ENCODE measurements at regions not wholly inside any gene's neighbourhood (a gene's known extent, or its start where the extent isn't known, plus 50 kb on each side); places are given as distances from the start of the nearest gene placed in this dataset.

DNA sequence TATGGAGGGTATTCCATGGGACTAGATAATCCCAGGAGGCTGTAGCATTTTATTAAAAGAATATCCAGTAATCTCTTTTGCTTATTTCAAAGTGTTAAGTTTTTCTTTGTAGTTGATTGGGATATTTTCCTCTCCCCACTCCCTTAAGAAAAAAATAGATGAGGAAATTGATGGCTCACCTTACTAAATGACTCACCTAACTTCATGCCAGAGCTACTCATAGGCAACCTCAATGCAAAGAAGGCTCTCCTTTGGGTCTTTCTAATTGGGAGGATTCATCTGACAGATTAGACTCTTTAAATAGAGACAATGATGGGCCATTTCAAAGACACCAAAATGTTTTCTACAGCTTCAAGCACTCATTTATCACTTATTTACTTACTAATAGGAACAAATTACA is 528.5 kb upstream of the BTBD3 start:
- Histone ChIP-seq H3K27me3 (no peaks in the 10 kb centered on the region), H3K9me3 (no peaks in the 10 kb centered on the region), H3K36me3 (no peaks in the 10 kb centered on the region), H3K4me1 (no peaks in the 10 kb centered on the region), H3K4me3 (ENCODE audit: low read depth, low read length) (no peak overlapping the region)
- TF ChIP-seq, protein P1, sequence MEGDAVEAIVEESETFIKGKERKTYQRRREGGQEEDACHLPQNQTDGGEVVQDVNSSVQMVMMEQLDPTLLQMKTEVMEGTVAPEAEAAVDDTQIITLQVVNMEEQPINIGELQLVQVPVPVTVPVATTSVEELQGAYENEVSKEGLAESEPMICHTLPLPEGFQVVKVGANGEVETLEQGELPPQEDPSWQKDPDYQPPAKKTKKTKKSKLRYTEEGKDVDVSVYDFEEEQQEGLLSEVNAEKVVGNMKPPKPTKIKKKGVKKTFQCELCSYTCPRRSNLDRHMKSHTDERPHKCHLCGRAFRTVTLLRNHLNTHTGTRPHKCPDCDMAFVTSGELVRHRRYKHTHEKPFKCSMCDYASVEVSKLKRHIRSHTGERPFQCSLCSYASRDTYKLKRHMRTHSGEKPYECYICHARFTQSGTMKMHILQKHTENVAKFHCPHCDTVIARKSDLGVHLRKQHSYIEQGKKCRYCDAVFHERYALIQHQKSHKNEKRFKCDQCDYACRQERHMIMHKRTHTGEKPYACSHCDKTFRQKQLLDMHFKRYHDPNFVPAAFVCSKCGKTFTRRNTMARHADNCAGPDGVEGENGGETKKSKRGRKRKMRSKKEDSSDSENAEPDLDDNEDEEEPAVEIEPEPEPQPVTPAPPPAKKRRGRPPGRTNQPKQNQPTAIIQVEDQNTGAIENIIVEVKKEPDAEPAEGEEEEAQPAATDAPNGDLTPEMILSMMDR (IDR thresholded peaks at IDR 0.05; ENCODE audit: low read depth, low read length) = no peak
- no peak for DNase-seq

DNA sequence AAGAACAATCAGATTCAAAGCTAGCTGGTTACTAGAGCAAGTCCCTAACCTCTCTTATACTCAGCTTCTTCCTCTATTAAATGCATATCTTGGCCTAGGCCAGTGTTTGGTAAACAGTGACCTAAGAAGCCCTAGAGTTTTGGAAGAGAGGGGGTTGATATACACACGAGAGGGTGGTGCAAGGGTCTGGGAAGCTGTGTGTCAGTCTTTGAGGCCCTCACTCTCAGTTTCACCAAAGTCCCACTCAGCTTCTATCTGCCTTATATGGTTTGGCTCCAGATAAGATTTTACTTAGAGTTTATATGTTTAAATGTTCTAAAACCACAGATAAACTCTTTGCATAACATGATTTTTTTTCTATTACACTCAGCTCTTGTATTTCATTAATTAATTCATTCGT is 526.1 kb upstream of the BTBD3 start:
- H3K36me3 ChIP-seq = no peaks in the 10 kb centered on the region
- no peaks in the 10 kb centered on the region for H3K4me1 ChIP-seq
- DNase-seq = no peak
- TF ChIP-seq, protein P1 (IDR thresholded peaks at IDR 0.05; ENCODE audit: low read depth, low read length) = no peak
- H3K9me3 ChIP-seq = no peaks in the 10 kb centered on the region
- H3K27me3 ChIP-seq = no peaks in the 10 kb centered on the region
- no peak overlapping the region for H3K4me3 ChIP-seq (ENCODE audit: low read depth, low read length)

DNA sequence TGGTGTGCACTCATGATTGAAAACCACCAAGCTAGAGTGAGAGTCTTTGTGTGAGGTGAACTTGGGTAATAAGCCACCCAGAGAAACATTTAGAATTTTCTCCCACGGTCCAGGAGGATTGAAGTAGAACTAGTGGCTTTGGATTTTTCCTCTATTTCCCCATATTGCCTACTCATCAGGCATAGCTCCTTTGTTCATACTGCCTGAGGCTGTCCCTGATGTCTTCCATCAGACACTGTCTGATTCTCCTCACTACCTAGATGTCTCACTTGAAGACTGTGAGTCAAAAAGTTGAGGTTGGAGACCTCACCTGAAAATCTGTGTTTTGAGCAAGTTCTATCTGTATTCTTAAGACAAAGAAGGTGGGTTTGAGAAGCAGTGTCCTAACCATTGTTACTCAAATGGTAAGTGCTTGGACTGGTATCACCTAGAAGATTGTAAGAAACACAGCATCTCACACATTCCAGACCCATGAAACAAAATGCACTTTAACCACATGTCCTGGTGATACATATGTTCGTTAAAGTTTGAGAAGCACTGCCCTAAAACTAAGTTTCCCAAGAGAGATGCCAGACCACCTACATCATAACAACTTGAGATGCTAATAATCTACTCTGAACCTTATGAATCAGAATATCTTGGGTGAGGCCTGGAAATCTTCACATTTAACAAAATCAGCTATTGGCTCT is 523.4 kb upstream of the BTBD3 start:
- Histone ChIP-seq H3K27me3 (no peaks in the 10 kb centered on the region), H3K9me3 (no peaks in the 10 kb centered on the region), H3K4me1 (no peaks in the 10 kb centered on the region), H3K4me3 (ENCODE audit: low read depth, low read length) (no peak overlapping the region), H3K36me3 (no peaks in the 10 kb centered on the region)
- DNase-seq = no peak
- TF ChIP-seq, protein P1 (IDR thresholded peaks at IDR 0.05; ENCODE audit: low read depth, low read length) = no peak

GRCh38 chr20:11395581-11395980 is 522.1 kb upstream of the BTBD3 start:
- no peak for DNase-seq
- Histone ChIP-seq H3K27me3 (no peaks in the 10 kb centered on the region), H3K9me3 (no peaks in the 10 kb centered on the region), H3K4me1 (no peaks in the 10 kb centered on the region), H3K4me3 (ENCODE audit: low read depth, low read length) (no peak overlapping the region), H3K36me3 (no peaks in the 10 kb centered on the region)
- TF ChIP-seq, protein P1 (IDR thresholded peaks at IDR 0.05; ENCODE audit: low read depth, low read length) = no peak

DNA sequence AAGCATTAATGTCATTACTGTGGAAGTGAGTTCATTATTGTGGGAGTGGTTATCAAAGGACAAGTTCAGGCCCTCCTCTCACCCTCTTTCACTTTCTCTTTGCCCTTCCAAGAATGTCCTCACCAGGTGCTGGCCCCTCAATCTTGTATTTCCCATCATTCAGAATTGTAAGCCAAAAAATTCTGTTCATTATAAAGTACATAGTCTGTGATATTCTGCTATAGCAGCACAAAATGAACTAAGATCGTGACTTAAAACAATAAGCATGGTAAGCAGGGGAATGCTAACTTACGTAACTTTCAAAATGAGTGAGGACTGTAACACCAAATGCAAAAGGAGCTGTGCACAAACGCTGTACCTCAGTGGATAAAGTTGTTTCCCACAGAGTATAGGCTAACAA is 515.7 kb upstream of the BTBD3 start:
- no peak overlapping the region for H3K4me3 ChIP-seq (ENCODE audit: low read depth, low read length)
- DNase-seq = no peak
- TF ChIP-seq, protein P1 (IDR thresholded peaks at IDR 0.05; ENCODE audit: low read depth, low read length) = no peak

GRCh38 chr20:11403711-11404110 is 514.0 kb upstream of the BTBD3 start:
- no peaks in the 10 kb centered on the region for H3K36me3 ChIP-seq
- TF ChIP-seq, protein P1 (IDR thresholded peaks at IDR 0.05; ENCODE audit: low read depth, low read length) = no peak
- no peaks in the 10 kb centered on the region for H3K9me3 ChIP-seq
- no peaks in the 10 kb centered on the region for H3K27me3 ChIP-seq
- no peaks in the 10 kb centered on the region for H3K4me1 ChIP-seq
- no peak overlapping the region for H3K4me3 ChIP-seq (ENCODE audit: low read depth, low read length)
- DNase-seq = no peak

More for the DNA sequence above, 515.7 kb upstream of the BTBD3 start:
- Histone ChIP-seq H3K9me3 (no peaks in the 10 kb centered on the region), H3K27me3 (no peaks in the 10 kb centered on the region), H3K36me3 (no peaks in the 10 kb centered on the region), H3K4me1 (no peaks in the 10 kb centered on the region)
